GM12878 (cell line): ENCODE measurements at regions not wholly inside any gene's neighbourhood (a gene's known extent, or its start where the extent isn't known, plus 50 kb on each side); places are given as distances from the start of the nearest gene placed in this dataset.

Experiments used
- ATAC-seq: fragments of 200-7000 bp; cut with Tn5 transposase; 3 replicates; pipeline ENCODE4 v1.9.1; 2020; ENCODE audit warnings: mild to moderate bottlenecking, moderate library complexity
- BruUV-seq: library from RNA; stranded (reverse); fragments of 400-500 nt; replicated peaks from 2 replicates; lab custom pipeline; 2021; lab: Mats Ljungman, UMichigan
- CTCF ChIA-PET: fragments of 300-600 bp; sonication (Branson Sonifier 250); formaldehyde crosslinking; extraction: SDS; loops from one replicate; lab custom pipeline; 2021; ENCODE audit warnings: inconsistent platforms; lab: Yijun Ruan, JAX
- POLR2A ChIA-PET: fragments of 350-600 bp; formaldehyde crosslinking; extraction: SDS; loops from one replicate; lab custom pipeline; 2021; ENCODE audit warnings: inconsistent platforms; lab: Charles Lee
- RAD21 ChIA-PET: fragments of 300-600 bp; sonication (Branson Sonifier 250); formaldehyde crosslinking; loops from one replicate; lab custom pipeline; 2023; ENCODE audit warnings: antibody characterized with exemption; ENCODE audit not compliant: unreplicated experiment; lab: Charles Lee
- SMC1A ChIA-PET: fragments of 300-600 bp; sonication (Branson Sonifier 250); formaldehyde crosslinking; loops from one replicate; lab custom pipeline; 2023; ENCODE audit not compliant: unreplicated experiment, uncharacterized antibody; lab: Charles Lee
- DNase-seq: peaks from one replicate; pipeline ENCODE4 v3.0.0-alpha.2; 2011; ENCODE audit warnings: low read depth, low spot score
- FAIRE-seq: peaks from 3 replicates; lab custom pipeline; 2011; peaks lifted over from hg19 to GRCh38; lab: Jason Lieb, UNC
- H2AFZ ChIP-seq: 2 replicates; pipeline ENCODE4 v1.6.0; 2011; ENCODE audit warnings: low read depth, low read length, control low read depth; ENCODE audit not compliant: control insufficient read depth
- H3K27ac ChIP-seq: 2 replicates; pipeline ENCODE4 v1.5.1; 2011; ENCODE audit warnings: control low read depth; ENCODE audit not compliant: control insufficient read depth, insufficient read depth
- H3K27me3 ChIP-seq, 2 experiments: replicated peaks in 1 of 2; 2 replicates each; pipeline versions ENCODE4 v1.6.0 to v1.6.1; 2011; ENCODE audit warnings: low read length in 1 of 2; ENCODE audit not compliant: control insufficient read depth in 2 of 2, insufficient read depth in 2 of 2
- H3K36me3 ChIP-seq, 2 experiments: 2 replicates each; pipeline ENCODE4 v1.5.1; 2011; ENCODE audit warnings: low read length in 1 of 2; ENCODE audit not compliant: control insufficient read depth in 2 of 2, insufficient read depth in 2 of 2
- H3K4me1 ChIP-seq: 2 replicates; pipeline ENCODE4 v1.6.1; 2011; ENCODE audit warnings: mild to moderate bottlenecking, low read length, moderate library complexity, mixed read lengths; ENCODE audit not compliant: control insufficient read depth, insufficient read depth
- H3K4me2 ChIP-seq: 2 replicates; pipeline ENCODE4 v1.6.0; 2011; ENCODE audit warnings: control low read depth; ENCODE audit not compliant: control insufficient read depth, insufficient read depth
- H3K4me3 ChIP-seq: fragments of 200-600 bp; sonication (generic); 2 replicates; pipeline ENCODE4 v1.5.1; 2016
- H3K79me2 ChIP-seq: 2 replicates; pipeline ENCODE4 v1.6.0; 2011; ENCODE audit warnings: low read length; ENCODE audit not compliant: control insufficient read depth, insufficient read depth
- H3K9ac ChIP-seq: 2 replicates; pipeline ENCODE4 v1.8.0; 2011; ENCODE audit warnings: low read length, control low read depth, mixed read lengths; ENCODE audit not compliant: control insufficient read depth, insufficient read depth
- H3K9me3 ChIP-seq: replicated peaks from 3 replicates; pipeline ENCODE4 v1.5.1; 2011; ENCODE audit warnings: mild to moderate bottlenecking, low read length; ENCODE audit not compliant: control insufficient read depth, insufficient read depth
- H4K20me1 ChIP-seq: 2 replicates; pipeline ENCODE4 v1.6.0; 2011; ENCODE audit not compliant: control insufficient read depth, insufficient read depth
- BMI1 ChIP-seq: fragments of 450-650 bp; IDR thresholded peaks from 2 replicates; pipeline ENCODE4 v1.6.1; 2016; ENCODE audit warnings: mild to moderate bottlenecking, moderate library complexity, borderline replicate concordance
- CHD4 ChIP-seq: fragments of 200-600 bp; sonication (generic); IDR thresholded peaks from 2 replicates; pipeline ENCODE4 v1.6.1; 2016; ENCODE audit warnings: mild to moderate bottlenecking
- CREB1 ChIP-seq: IDR thresholded peaks from 2 replicates; pipeline ENCODE4 v1.6.1; 2012; ENCODE audit warnings: low read depth, mild to moderate bottlenecking, inconsistent platforms
- DPF2 ChIP-seq: fragments of 450-650 bp; IDR thresholded peaks from 2 replicates; pipeline ENCODE4 v1.6.1; 2017; ENCODE audit warnings: mild to moderate bottlenecking
- FOXM1 ChIP-seq: IDR thresholded peaks from 2 replicates; pipeline ENCODE4 v1.6.1; 2012; ENCODE audit warnings: low read depth, mild to moderate bottlenecking, inconsistent platforms, low read length, moderate library complexity
- MEF2B ChIP-seq: fragments of 450-650 bp; IDR thresholded peaks from 2 replicates; pipeline ENCODE4 v1.6.1; 2018; ENCODE audit warnings: mild to moderate bottlenecking, moderate library complexity; ENCODE audit not compliant: partially characterized antibody, poor library complexity, severe bottlenecking
- PAX8 ChIP-seq: fragments of 450-650 bp; IDR thresholded peaks from 2 replicates; pipeline ENCODE4 v1.6.1; 2017; ENCODE audit warnings: mild to moderate bottlenecking, moderate library complexity
- RBBP5 ChIP-seq: fragments of 200-600 bp; sonication (generic); conservative IDR thresholded peaks from 2 replicates; pipeline ENCODE4 v1.6.1; 2016
- SREBF1 ChIP-seq: IDR thresholded peaks from 2 replicates; pipeline ENCODE4 v1.6.1; 2012; ENCODE audit warnings: mild to moderate bottlenecking, low read length
- STAT3 ChIP-seq: IDR thresholded peaks from 2 replicates; pipeline ENCODE4 v1.6.1; 2011; ENCODE audit warnings: low read depth, low read length, improper control_type of control experiment
- WGBS: methylation state at CpG from one replicate; pipeline ENCODE4 v1.1.6; 2016; ENCODE audit warnings: low lambda C conversion rate; ENCODE audit not compliant: insufficient replicate concordance, insufficient coverage; ENCODE audit errors: missing lambda C conversion rate; 5-methylcytosine and 5-hydroxymethylcytosine counted together
- in situ Hi-C: fragments of 300-500 bp; cut with MboI; formaldehyde crosslinking; loops from 9 replicates; pipeline ENCODE4 v1.14.3; 2018; ENCODE audit warnings: mixed read lengths
- intact Hi-C: fragments of 100-400 bp; cut with micrococcal nuclease; formaldehyde crosslinking; loops from one replicate; pipeline ENCODE4 v1.14.2; 2022; ENCODE audit not compliant: unreplicated experiment
- TF ChIP-seq, protein P1 (sequence below): fragments of 450-650 bp; formaldehyde crosslinking; IDR thresholded peaks from 2 replicates; pipeline ENCODE4 v1.4.0; 2022; ENCODE audit warnings: mild to moderate bottlenecking, moderate library complexity
- TF ChIP-seq, protein P2 (sequence below): IDR thresholded peaks from 2 replicates; pipeline ENCODE4 v1.6.1; 2012; ENCODE audit warnings: low read depth, low read length, improper control_type of control experiment
- TF ChIP-seq, protein P3 (sequence below): IDR thresholded peaks from 2 replicates; pipeline ENCODE4 v1.6.1; 2011; ENCODE audit warnings: low read depth, low read length, improper control_type of control experiment, borderline replicate concordance
- TF ChIP-seq, protein P4 (sequence below): fragments of 450-650 bp; IDR thresholded peaks from 2 replicates; pipeline ENCODE4 v1.6.1; 2016; ENCODE audit warnings: mild to moderate bottlenecking

DNA sequence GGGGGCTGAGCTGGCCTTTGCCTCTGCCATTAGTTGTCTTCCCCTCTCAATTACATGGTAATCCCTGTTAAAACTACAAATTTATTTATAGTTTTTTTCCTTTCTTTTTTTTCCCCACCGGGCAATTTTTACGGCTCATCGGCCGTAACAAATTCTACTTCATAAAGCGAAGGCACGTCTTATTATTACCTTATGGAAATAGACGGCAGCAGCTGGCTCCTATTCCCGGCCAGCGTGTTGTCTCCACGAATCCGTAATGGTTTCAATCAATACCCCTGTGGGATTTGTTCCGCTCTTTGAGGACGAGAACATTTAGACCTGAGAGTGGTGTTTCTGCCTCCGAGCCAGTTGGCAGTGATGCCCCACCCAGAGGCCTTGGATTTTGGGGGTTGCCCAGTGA is 52.4 kb upstream of the IGSF21 start:
- POLR2A ChIA-PET = no interaction called here
- no peak for FAIRE-seq
- no TSS peak for BruUV-seq

DNA sequence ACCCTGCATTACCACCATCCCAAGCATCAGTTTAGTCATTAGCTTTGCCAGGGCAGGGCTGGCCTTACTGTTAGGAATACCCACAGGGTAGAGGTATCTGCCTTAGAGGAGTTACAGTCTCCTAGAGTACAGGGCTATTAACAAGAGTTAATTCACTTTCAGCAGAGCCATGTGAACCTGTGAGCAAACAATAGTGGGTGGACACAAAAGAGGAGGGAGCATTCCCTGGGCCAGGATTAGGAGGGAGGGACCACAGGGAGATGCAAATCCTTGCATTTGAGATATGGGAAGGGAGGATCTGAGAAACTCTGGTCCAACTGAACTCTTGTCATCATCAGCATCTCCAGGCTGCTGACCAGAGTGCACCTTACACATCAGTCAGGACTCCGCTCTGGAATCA is 51.1 kb upstream of the IGSF21 start:
- Histone ChIP-seq H3K9ac (no peak overlapping the region), H2AFZ (no peak overlapping the region), H3K36me3 (no peaks in the 10 kb centered on the region), H3K27me3 (no peaks in the 10 kb centered on the region), H3K79me2 (no peaks in the 10 kb centered on the region), H3K9me3 (no peaks in the 10 kb centered on the region), H3K27ac (no peak overlapping the region), H4K20me1 (no peaks in the 10 kb centered on the region), H3K4me3 (no peak overlapping the region), H3K4me1 (no peaks in the 10 kb centered on the region), H3K4me2 (no peak overlapping the region)
- CTCF ChIA-PET = no interaction called here
- no peak for DNase-seq
- in situ Hi-C loops = no loop called here
- FAIRE-seq = no peak
- WGBS = 0% methylated on average over 1 of the region's 1 CpG
- RAD21 ChIA-PET = no interaction called here
- no peak for ATAC-seq
- SMC1A ChIA-PET = no interaction called here
- POLR2A ChIA-PET = no interaction called here
- no TSS peak for BruUV-seq
- intact Hi-C loops = no loop called here
- TF ChIP-seq DPF2 = no peak
- TF ChIP-seq, protein P1, sequence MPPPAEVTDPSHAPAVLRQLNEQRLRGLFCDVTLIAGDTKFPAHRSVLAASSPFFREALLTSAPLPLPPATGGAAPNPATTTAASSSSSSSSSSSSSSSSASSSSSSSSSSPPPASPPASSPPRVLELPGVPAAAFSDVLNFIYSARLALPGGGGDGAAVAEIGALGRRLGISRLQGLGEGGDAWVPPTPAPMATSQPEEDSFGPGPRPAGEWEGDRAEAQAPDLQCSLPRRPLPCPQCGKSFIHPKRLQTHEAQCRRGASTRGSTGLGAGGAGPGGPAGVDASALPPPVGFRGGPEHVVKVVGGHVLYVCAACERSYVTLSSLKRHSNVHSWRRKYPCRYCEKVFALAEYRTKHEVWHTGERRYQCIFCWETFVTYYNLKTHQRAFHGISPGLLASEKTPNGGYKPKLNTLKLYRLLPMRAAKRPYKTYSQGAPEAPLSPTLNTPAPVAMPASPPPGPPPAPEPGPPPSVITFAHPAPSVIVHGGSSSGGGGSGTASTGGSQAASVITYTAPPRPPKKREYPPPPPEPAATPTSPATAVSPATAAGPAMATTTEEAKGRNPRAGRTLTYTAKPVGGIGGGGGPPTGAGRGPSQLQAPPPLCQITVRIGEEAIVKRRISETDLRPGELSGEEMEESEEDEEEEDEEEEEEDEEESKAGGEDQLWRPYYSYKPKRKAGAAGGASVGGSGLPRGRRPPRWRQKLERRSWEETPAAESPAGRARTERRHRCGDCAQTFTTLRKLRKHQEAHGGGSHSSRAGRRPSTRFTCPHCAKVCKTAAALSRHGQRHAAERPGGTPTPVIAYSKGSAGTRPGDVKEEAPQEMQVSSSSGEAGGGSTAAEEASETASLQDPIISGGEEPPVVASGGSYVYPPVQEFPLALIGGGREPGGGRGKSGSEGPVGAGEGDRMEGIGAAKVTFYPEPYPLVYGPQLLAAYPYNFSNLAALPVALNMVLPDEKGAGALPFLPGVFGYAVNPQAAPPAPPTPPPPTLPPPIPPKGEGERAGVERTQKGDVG (CRISPR knock-in tag) = no peak
- no peak for TF ChIP-seq RBBP5
- TF ChIP-seq, protein P2, sequence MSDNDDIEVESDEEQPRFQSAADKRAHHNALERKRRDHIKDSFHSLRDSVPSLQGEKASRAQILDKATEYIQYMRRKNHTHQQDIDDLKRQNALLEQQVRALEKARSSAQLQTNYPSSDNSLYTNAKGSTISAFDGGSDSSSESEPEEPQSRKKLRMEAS = no peak
- TF ChIP-seq STAT3 = no peak
- TF ChIP-seq SREBF1 = no peak

More for the DNA sequence above, 52.4 kb upstream of the IGSF21 start:
- WGBS = 50% methylated on average over 14 of the region's 14 CpGs
- intact Hi-C loops = no loop called here
- Histone ChIP-seq H3K9ac (no peak overlapping the region), H3K27ac (no peak overlapping the region), H3K4me3 (no peak overlapping the region), H2AFZ (no peak overlapping the region), H3K9me3 (no peaks in the 10 kb centered on the region), H3K36me3 (no peaks in the 10 kb centered on the region), H3K79me2 (no peaks in the 10 kb centered on the region), H3K4me1 (no peaks in the 10 kb centered on the region), H3K27me3 (no peaks in the 10 kb centered on the region), H4K20me1 (no peaks in the 10 kb centered on the region), H3K4me2 (no peak overlapping the region)
- no peak for ATAC-seq
- SMC1A ChIA-PET = no interaction called here
- RAD21 ChIA-PET = no interaction called here
- in situ Hi-C loops = no loop called here
- CTCF ChIA-PET = no interaction called here
- TF ChIP-seq MEF2B = no peak
- TF ChIP-seq, protein P3, sequence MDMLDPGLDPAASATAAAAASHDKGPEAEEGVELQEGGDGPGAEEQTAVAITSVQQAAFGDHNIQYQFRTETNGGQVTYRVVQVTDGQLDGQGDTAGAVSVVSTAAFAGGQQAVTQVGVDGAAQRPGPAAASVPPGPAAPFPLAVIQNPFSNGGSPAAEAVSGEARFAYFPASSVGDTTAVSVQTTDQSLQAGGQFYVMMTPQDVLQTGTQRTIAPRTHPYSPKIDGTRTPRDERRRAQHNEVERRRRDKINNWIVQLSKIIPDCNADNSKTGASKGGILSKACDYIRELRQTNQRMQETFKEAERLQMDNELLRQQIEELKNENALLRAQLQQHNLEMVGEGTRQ = no peak
- TF ChIP-seq PAX8 = no peak
- TF ChIP-seq, protein P4, sequence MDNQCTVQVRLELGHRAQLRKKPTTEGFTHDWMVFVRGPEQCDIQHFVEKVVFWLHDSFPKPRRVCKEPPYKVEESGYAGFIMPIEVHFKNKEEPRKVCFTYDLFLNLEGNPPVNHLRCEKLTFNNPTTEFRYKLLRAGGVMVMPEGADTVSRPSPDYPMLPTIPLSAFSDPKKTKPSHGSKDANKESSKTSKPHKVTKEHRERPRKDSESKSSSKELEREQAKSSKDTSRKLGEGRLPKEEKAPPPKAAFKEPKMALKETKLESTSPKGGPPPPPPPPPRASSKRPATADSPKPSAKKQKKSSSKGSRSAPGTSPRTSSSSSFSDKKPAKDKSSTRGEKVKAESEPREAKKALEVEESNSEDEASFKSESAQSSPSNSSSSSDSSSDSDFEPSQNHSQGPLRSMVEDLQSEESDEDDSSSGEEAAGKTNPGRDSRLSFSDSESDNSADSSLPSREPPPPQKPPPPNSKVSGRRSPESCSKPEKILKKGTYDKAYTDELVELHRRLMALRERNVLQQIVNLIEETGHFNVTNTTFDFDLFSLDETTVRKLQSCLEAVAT = no peak
- no peak for TF ChIP-seq FOXM1
- TF ChIP-seq BMI1 = no peak
- TF ChIP-seq CHD4 = no peak
- no peak for TF ChIP-seq CREB1
- no peak for DNase-seq
